Neural progenitor cell (in vitro differentiated cells): ENCODE measurements at regions not wholly inside any gene's neighbourhood (a gene's known extent, or its start where the extent isn't known, plus 50 kb on each side); places are given as distances from the start of the nearest gene placed in this dataset.

Experiments
- EZH2 ChIP-seq: fragments of 200-600 bp; sonication (generic); IDR thresholded peaks from 2 replicates; pipeline ENCODE4 v1.6.1; 2017; ENCODE audit warnings: antibody characterized with exemption, mild to moderate bottlenecking, moderate library complexity
- TF ChIP-seq, protein P1 (sequence below): fragments of 200-600 bp; sonication (generic); IDR thresholded peaks from 2 replicates; pipeline ENCODE4 v1.5.1; 2017; ENCODE audit warnings: antibody characterized with exemption, mild to moderate bottlenecking

DNA sequence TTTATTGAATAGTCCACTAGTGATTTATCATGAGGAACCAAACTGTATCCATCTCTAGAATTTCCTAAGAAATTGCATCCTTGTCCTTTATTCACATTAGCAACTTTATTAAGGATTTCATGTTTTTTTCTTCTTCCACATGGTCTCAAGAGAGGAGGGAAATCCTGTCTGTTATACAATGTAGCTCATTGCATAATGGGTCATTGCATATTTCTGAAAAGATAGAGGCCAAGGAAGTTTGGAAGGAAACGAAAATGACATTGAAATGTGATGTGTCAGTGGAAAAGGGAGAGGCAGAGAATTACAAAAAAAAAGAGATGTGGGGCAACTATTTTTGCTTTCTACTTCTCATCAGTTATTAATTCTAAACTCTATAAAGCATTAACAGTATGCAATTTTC is 353.1 kb downstream of the METTL15 start:
- TF ChIP-seq, protein P1, sequence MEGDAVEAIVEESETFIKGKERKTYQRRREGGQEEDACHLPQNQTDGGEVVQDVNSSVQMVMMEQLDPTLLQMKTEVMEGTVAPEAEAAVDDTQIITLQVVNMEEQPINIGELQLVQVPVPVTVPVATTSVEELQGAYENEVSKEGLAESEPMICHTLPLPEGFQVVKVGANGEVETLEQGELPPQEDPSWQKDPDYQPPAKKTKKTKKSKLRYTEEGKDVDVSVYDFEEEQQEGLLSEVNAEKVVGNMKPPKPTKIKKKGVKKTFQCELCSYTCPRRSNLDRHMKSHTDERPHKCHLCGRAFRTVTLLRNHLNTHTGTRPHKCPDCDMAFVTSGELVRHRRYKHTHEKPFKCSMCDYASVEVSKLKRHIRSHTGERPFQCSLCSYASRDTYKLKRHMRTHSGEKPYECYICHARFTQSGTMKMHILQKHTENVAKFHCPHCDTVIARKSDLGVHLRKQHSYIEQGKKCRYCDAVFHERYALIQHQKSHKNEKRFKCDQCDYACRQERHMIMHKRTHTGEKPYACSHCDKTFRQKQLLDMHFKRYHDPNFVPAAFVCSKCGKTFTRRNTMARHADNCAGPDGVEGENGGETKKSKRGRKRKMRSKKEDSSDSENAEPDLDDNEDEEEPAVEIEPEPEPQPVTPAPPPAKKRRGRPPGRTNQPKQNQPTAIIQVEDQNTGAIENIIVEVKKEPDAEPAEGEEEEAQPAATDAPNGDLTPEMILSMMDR, result no peak
- no peak for TF ChIP-seq EZH2
